NT2/D1 (cell line): ENCODE measurements at regions not wholly inside any gene's neighbourhood (a gene's known extent, or its start where the extent isn't known, plus 50 kb on each side); places are given as distances from the start of the nearest gene placed in this dataset.

Experiments
- SUZ12 ChIP-seq: IDR thresholded peaks from 2 replicates; pipeline ENCODE4 v1.6.1; 2011; ENCODE audit not compliant: insufficient read length, insufficient read depth; ENCODE audit errors: extremely low read depth
- YY1 ChIP-seq: IDR thresholded peaks from 2 replicates; pipeline ENCODE4 v1.6.1; 2011; ENCODE audit not compliant: insufficient read length, insufficient read depth
- ZNF274 ChIP-seq: IDR thresholded peaks from 2 replicates; pipeline ENCODE4 v1.6.1; 2011; ENCODE audit warnings: mild to moderate bottlenecking, low read depth, low read length

DNA sequence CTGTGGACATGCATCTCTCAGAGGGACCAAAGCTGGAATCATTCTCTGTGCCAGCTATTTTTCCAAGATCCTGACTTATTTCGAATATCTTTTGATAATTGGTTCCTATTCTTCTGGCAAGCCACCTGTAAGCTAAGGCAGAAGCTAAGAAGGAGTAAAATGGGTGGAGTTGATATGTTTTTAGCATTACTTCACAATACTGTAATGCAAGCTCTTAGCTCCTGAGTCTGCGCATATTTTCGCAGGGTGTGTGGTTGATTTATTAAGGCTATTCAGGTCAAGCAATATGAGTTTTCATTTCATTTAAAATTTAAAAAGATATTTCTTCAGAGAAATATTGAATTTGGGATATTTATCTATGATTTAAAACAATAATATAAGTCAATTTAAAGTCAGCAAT lies 158.5 kb upstream of the ADAMTS16 start:
- TF ChIP-seq YY1 = no peak
- no peak for TF ChIP-seq SUZ12
- TF ChIP-seq ZNF274 = no peak
